ENCODE measurements at regions not wholly inside any gene's neighbourhood (a gene's known extent, or its start where the extent isn't known, plus 50 kb on each side); places are given as distances from the start of the nearest gene placed in this dataset.

- no peak overlapping the region for H2AFZ ChIP-seq (ENCODE audit: low read length)
- POLR2A ChIA-PET = no interaction called here
These were observed 78.5 kb upstream of the FRMD4A start for GRCh38 chr10:14409247-14409646.

GRCh38 chr10:14408139-14408538, 77.4 kb upstream of the FRMD4A start:
- no TSS peak for BruUV-seq (replicated peaks)

More at GRCh38 chr10:14409247-14409646, 78.5 kb upstream of the FRMD4A start:
- TF ChIP-seq CTCF (conservative IDR thresholded peaks at IDR 0.05; ENCODE audit: low read length) (no peak), EZH2phosphoT487 (IDR thresholded peaks at IDR 0.05; ENCODE audit: borderline replicate concordance, low read depth, low read length) (no peak)
- Histone ChIP-seq H3K36me3 (ENCODE audit: insufficient read depth, low read length) (no peaks in the 10 kb centered on the region), H3K4me2 (ENCODE audit: low read length) (no peak overlapping the region), H4K20me1 (ENCODE audit: insufficient read depth, low read length) (no peaks in the 10 kb centered on the region), H3K27ac (ENCODE audit: low read depth, low read length, poor library complexity, severe bottlenecking) (no peak overlapping the region), H3K4me3 (ENCODE audit: low read depth, low read length, poor library complexity, severe bottlenecking) (no peak overlapping the region), H3K9me2 (ENCODE audit: insufficient read depth, low read length) (no peaks in the 10 kb centered on the region), H3K9me3 (ENCODE audit: low read length) (no peaks in the 10 kb centered on the region), H3K4me1 (ENCODE audit: insufficient read depth, low read length, poor library complexity, severe bottlenecking) (no peaks in the 10 kb centered on the region), H3K79me2 (ENCODE audit: insufficient read depth, low read depth, low read length) (no peaks in the 10 kb centered on the region)
- no TSS peak for BruUV-seq (replicated peaks)
- DNase-seq (ENCODE audit: low spot score) = no peak
- intact Hi-C loops (cut with micrococcal nuclease; ENCODE audit: unreplicated experiment) = no loop called here
- CTCF ChIA-PET (ENCODE audit: unreplicated experiment) = no interaction called here

DNA sequence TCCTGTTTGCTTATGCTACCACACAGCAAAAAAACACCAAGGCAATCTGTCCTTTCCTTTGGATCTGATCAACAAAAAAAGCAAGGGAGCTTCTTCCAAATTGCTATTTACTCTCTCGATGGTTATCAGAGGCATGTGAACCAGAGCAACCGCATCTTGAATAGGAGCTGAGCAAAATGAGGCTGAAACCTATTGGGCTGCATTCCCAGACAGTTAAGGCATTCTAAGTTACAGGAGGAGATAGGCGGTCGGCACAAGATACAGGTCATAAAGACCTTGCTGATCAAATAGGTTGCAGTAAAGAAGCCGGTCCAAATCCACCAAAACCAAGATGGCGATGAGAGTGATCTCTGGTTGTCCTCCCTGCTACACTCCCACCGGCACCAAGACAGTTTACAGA, 76.8 kb upstream of the FRMD4A start:
- no TSS peak for BruUV-seq (replicated peaks)
- TF ChIP-seq CTCF (conservative IDR thresholded peaks at IDR 0.05; ENCODE audit: low read length) (no peak), EZH2phosphoT487 (IDR thresholded peaks at IDR 0.05; ENCODE audit: borderline replicate concordance, low read depth, low read length) (no peak)
- no peak overlapping the region for H3K27ac ChIP-seq (ENCODE audit: low read depth, low read length, poor library complexity, severe bottlenecking)
- no peaks in the 10 kb centered on the region for H3K36me3 ChIP-seq (ENCODE audit: insufficient read depth, low read length)
- no peaks in the 10 kb centered on the region for H3K4me1 ChIP-seq (ENCODE audit: insufficient read depth, low read length, poor library complexity, severe bottlenecking)
- DNase-seq (ENCODE audit: low spot score) = no peak
- ChIA-PET CTCF (ENCODE audit: unreplicated experiment) (no interaction called here), POLR2A (no interaction called here)
- H3K9me3 ChIP-seq (ENCODE audit: low read length) = no peaks in the 10 kb centered on the region
- H4K20me1 ChIP-seq (ENCODE audit: insufficient read depth, low read length) = no peaks in the 10 kb centered on the region
- H3K4me2 ChIP-seq (ENCODE audit: low read length) = no peak overlapping the region
- H2AFZ ChIP-seq (ENCODE audit: low read length) = no peak overlapping the region
- H3K79me2 ChIP-seq (ENCODE audit: insufficient read depth, low read depth, low read length) = no peaks in the 10 kb centered on the region
- H3K9me2 ChIP-seq (ENCODE audit: insufficient read depth, low read length) = no peaks in the 10 kb centered on the region
- intact Hi-C loops (cut with micrococcal nuclease; ENCODE audit: unreplicated experiment) = no loop called here
- H3K4me3 ChIP-seq (ENCODE audit: low read depth, low read length, poor library complexity, severe bottlenecking) = no peak overlapping the region

More at GRCh38 chr10:14408139-14408538, 77.4 kb upstream of the FRMD4A start:
- no peaks in the 10 kb centered on the region for H3K79me2 ChIP-seq (ENCODE audit: insufficient read depth, low read depth, low read length)
- DNase-seq (ENCODE audit: low spot score) = no peak
- intact Hi-C loops (cut with micrococcal nuclease; ENCODE audit: unreplicated experiment) = no loop called here
- no peaks in the 10 kb centered on the region for H3K36me3 ChIP-seq (ENCODE audit: insufficient read depth, low read length)
- H3K27ac ChIP-seq (ENCODE audit: low read depth, low read length, poor library complexity, severe bottlenecking) = no peak overlapping the region
- H3K4me2 ChIP-seq (ENCODE audit: low read length) = no peak overlapping the region
- no peak for TF ChIP-seq CTCF (conservative IDR thresholded peaks at IDR 0.05; ENCODE audit: low read length)
- TF ChIP-seq EZH2phosphoT487 (IDR thresholded peaks at IDR 0.05; ENCODE audit: borderline replicate concordance, low read depth, low read length) = no peak
- no peaks in the 10 kb centered on the region for H3K9me3 ChIP-seq (ENCODE audit: low read length)
- POLR2A ChIA-PET = no interaction called here
- no peaks in the 10 kb centered on the region for H3K9me2 ChIP-seq (ENCODE audit: insufficient read depth, low read length)
- H2AFZ ChIP-seq (ENCODE audit: low read length) = no peak overlapping the region
- no peak overlapping the region for H3K4me3 ChIP-seq (ENCODE audit: low read depth, low read length, poor library complexity, severe bottlenecking)
- H4K20me1 ChIP-seq (ENCODE audit: insufficient read depth, low read length) = no peaks in the 10 kb centered on the region
- no peaks in the 10 kb centered on the region for H3K4me1 ChIP-seq (ENCODE audit: insufficient read depth, low read length, poor library complexity, severe bottlenecking)
- CTCF ChIA-PET (ENCODE audit: unreplicated experiment) = no interaction called here

Data from OCI-LY7 (cell line).